Mesodermal cell (in vitro differentiated cells): ENCODE measurements at regions not wholly inside any gene's neighbourhood (a gene's known extent, or its start where the extent isn't known, plus 50 kb on each side); places are given as distances from the start of the nearest gene placed in this dataset.

ENCODE experiments used
- H3K27ac ChIP-seq: 2 replicates; pipeline ENCODE4 v1.7.0; 2013; ENCODE audit warnings: mild to moderate bottlenecking, low read depth, low read length, moderate library complexity; ENCODE audit not compliant: severe bottlenecking
- H3K36me3 ChIP-seq: 2 replicates; pipeline ENCODE4 v1.7.1; 2013; ENCODE audit warnings: mild to moderate bottlenecking, low read length, moderate library complexity; ENCODE audit not compliant: control insufficient read depth, insufficient read depth
- H3K4me1 ChIP-seq: one replicate; pipeline ENCODE4 v1.7.1; 2013; ENCODE audit warnings: mild to moderate bottlenecking, low read length; ENCODE audit not compliant: insufficient read depth, control insufficient read depth, poor library complexity, severe bottlenecking
- H3K4me3 ChIP-seq: 2 replicates; pipeline ENCODE4 v1.7.0; 2013; ENCODE audit warnings: low read length, control low read depth, mild to moderate bottlenecking; ENCODE audit not compliant: insufficient read depth, poor library complexity, severe bottlenecking; ENCODE audit errors: extremely low read depth
- H3K9me3 ChIP-seq: 2 replicates; pipeline ENCODE4 v1.7.1; 2013; ENCODE audit warnings: mild to moderate bottlenecking, low read length, moderate library complexity; ENCODE audit not compliant: control insufficient read depth
- WGBS, 2 experiments: methylation state at CpG; one replicate each; pipeline ENCODE4 v1.1.5; 2013; ENCODE audit warnings: missing lambda C conversion rate in 2 of 2; ENCODE audit not compliant: insufficient coverage in 2 of 2; 5-methylcytosine and 5-hydroxymethylcytosine counted together

DNA sequence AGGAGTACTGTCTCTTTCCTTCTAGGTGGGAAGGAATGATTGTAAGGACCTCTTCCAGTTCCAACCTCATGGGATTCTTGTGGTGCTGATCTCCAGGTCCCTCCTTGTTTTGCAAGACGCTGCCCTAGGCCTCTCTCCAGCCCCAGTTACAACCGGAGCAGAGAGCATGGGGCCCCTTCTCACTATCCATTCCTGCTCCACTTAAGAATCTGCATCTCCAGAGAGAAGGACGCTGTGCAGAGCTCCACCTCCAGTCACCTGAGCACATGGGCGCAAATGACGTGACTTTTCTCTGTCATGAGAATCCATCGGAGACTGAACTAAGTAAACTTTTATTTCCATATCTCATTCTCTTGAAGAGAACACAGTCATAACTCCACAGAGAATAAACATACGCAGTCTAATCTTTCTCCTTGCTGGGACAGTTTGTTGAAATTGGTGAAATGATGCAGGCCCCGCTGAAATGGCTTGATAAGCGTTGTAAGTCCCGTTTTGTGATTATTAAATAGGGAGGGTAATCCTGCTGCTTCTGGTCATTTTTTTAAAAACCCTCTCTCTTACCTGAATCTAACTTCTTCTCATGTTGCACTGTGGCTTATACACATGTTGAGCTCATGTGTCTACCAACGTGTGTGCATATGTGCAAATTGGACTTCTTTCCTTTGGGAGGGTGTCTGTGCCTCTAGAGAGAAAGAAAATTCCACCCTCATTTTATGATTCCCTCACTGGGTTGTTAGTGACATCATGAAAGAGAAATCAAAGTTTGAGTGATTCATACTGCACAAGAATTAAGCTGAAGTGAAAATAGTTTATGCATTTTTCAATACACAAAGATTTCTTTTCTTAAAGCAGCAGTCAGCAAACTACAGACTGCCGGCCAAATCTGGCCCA lies 133.2 kb upstream of the TBX20 start:
- no peaks in the 10 kb centered on the region for H3K4me1 ChIP-seq
- no peaks in the 10 kb centered on the region for H3K9me3 ChIP-seq
- no peaks in the 10 kb centered on the region for H3K36me3 ChIP-seq
- no peak overlapping the region for H3K27ac ChIP-seq
- WGBS, 2 experiments = 73 to 89% methylated on average over 4 to 6 of the region's 12 CpGs
- H3K4me3 ChIP-seq = no peak overlapping the region

DNA sequence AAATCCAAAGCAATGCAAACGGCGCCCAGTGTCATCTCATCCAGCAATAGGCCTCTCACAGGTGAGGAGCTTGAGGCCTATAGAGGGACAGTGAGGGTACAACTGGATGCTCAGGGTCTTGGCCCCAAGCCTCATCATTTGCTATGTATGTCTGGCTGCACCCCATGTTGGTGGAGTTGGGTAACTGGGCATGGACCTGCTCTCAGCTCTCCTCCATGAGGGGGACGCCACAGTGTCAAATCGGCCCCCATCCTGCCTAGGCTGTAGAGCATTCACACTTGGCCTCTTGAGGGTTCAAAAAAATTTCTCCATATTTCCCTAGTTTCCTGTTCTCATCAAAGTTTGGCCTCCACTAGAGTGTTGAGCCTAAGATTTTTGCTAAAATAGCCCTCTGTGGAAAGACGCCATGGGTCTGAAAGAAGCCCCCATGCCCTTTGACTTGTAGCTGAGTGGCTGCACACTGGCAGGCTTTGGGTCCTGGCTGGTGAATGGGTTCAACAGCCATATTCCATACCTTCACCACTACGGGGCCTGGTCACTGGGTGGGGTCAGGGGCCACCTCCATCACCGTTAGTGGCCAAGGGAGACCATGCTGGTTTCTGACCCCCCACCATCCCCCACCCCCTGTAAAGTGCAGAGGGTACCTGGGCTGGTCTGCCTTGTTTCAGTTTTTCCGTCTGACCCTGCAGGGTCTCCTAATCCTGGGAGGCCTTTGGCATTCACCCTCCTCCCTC lies 132.3 kb upstream of the TBX20 start:
- H3K4me3 ChIP-seq = no peak overlapping the region
- H3K4me1 ChIP-seq = no peaks in the 10 kb centered on the region
- 88 to 96% methylated on average over 3 to 5 of the region's 8 CpGs for WGBS, 2 experiments
- no peaks in the 10 kb centered on the region for H3K36me3 ChIP-seq
- no peaks in the 10 kb centered on the region for H3K9me3 ChIP-seq
- H3K27ac ChIP-seq = no peak overlapping the region

DNA sequence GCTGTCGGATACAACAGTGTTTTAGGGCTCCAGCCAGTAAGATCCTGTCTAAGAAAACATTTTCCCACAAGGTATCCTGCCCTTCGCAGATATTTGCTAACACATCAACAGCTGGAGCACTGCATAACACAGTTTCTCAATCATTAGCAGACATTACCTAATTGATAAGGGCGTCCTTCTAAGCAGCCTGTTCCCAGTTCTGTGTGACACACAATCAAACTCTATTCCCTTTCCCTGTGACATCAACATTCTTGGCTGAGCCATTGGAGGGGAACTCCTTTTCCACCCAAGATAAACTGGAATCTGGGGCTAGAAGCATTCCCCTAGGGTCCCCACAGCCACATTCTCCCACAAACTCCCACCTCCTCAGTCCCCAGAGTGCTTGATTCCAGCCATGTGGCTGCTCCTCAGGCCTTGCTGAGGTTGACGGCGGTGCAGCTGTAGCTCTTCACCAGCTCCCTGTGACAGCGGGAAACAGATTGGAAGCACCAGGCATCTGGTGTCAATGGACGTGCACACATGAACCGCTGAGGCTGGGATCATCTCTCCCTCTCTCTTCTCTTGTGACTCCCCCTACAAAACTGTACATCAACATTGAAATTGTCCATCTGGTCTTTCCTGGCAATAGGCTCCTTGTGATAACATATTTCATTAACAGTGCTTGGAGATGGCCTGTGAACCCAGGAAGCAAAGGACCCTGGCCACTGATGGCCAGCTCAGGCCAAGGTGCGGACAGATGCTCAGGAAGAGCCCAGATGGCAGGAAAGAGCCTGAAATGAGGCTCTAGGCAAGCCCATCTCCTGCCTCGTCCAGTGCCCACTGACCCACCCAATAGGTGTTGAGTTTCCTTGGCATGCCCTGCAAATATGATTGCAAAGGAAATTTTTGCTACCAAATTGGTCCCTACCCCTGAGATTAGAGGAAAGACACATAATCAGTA lies 131.1 kb upstream of the TBX20 start:
- Histone ChIP-seq H3K4me3 (no peak overlapping the region), H3K27ac (no peak overlapping the region), H3K9me3 (no peaks in the 10 kb centered on the region), H3K36me3 (no peaks in the 10 kb centered on the region), H3K4me1 (no peaks in the 10 kb centered on the region)
- 93 to 96% methylated on average over 9 of the region's 10 CpGs for WGBS, 2 experiments

DNA sequence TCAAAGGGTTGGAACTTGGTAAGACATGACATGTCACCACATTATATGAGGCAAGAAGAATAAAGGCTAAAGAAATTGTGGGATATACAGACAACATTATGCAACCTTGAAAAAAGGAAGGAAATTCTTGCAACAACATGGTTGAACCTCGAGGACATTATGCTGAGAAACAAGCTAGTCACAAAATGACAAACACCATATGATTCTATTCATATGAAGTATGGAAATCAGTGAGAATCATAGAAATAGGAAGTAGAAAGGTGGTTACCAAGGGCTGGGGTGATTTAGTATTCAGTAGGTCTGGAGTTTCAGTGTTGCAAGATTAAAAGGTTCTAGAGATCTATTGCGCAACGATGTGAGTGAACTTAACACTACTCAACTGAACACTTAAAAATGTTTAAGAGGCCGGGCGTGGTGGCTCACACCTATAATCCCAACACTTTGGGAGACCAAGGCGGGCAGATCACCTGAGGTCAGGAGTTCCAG lies 126.9 kb upstream of the TBX20 start:
- Histone ChIP-seq H3K4me1 (no peaks in the 10 kb centered on the region), H3K36me3 (no peaks in the 10 kb centered on the region), H3K9me3 (no peaks in the 10 kb centered on the region), H3K27ac (no peak overlapping the region), H3K4me3 (no peak overlapping the region)
- 78 to 92% methylated on average over 2 to 6 of the region's 6 CpGs for WGBS, 2 experiments

DNA sequence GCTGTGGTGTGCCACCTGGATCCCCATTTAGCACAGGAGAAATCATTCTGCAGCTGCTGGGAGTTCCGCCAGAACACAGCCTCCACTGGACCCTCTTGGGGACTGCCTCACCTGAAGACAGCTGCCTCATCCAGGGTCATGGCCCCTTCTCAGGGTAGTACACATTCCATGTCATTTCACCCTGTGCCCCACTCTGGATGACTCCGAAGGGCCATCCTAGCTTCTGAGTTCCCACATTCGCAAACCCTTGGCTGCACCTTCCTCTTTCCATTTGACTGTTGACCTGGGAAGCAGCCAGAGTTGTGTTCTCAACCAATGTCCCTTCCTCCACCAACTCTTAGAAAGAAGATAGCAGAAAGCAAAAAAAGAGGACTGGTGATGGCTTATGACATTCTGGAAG lies 125.6 kb upstream of the TBX20 start:
- WGBS, 2 experiments = 94 to 100% methylated on average over 2 to 3 of the region's 3 CpGs
- no peak overlapping the region for H3K27ac ChIP-seq
- no peaks in the 10 kb centered on the region for H3K36me3 ChIP-seq
- H3K9me3 ChIP-seq = peaks cover 1% of the 10 kb centered on the region
- no peaks in the 10 kb centered on the region for H3K4me1 ChIP-seq
- H3K4me3 ChIP-seq = no peak overlapping the region

DNA sequence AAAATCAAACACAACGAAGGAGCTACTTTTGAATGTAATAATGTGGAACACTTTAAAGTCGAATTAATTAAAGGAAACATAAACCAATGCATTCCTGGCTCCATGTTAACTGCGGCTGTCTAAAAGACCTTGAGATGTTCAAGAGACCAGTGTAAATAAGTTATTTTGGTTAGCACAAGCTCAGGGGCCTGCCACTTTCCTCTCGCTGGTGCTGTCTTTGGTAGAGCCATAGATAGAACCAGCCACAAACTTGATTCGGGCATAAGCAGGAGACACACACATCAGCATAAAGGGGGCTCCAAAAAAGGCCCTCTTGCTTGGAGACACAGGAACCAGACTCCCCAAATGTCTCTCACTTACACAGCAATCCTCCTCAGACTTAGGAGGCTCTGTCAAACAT lies 121.6 kb upstream of the TBX20 start:
- WGBS, 2 experiments = 90 to 100% methylated on average over 1 to 5 of the region's 5 CpGs
- Histone ChIP-seq H3K4me1 (no peaks in the 10 kb centered on the region), H3K9me3 (peaks cover 7% of the 10 kb centered on the region), H3K4me3 (no peak overlapping the region), H3K27ac (no peak overlapping the region), H3K36me3 (no peaks in the 10 kb centered on the region)

DNA sequence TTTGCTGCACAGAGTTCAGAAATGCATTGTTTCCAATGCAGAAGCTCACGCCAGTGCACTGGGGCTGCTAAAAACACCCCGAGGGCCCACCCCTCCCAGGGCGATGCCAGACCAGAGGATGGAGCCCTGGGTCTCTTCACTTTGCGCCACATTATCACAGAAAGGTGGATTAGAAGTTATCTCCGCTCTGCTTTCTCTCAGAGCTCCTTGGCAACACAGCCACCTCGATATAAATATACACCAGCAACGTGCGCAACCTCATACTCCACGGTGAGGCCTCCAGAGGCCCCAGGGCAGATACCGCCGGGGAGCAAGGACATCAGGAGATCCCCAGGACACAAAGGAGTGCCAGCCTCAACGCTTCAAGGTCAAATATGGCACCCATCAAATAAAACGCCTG lies 121.0 kb upstream of the TBX20 start:
- peaks cover 7% of the 10 kb centered on the region for H3K9me3 ChIP-seq
- no peaks in the 10 kb centered on the region for H3K36me3 ChIP-seq
- H3K4me1 ChIP-seq = no peaks in the 10 kb centered on the region
- WGBS, 2 experiments = 85 to 93% methylated on average over 8 to 9 of the region's 13 CpGs
- H3K27ac ChIP-seq = no peak overlapping the region
- H3K4me3 ChIP-seq = no peak overlapping the region

DNA sequence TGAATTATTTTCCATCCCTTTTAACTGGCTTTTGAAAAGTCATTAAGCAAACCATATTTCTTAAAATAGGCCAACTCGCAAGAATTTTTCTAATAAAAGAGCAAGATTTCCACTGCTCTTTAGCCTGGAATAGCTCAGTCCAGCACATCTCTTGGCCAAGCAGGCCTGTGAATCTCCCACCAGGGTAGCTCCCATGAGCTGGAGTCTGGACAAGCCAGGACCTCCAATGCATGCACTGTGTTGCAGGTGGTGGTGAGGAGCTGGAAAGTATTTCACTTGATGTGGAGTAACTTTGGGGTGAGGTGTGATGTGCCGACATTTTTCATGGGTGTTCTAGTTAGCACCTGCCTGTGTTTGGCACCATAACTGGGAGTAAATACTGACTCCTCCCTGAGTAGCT lies 117.3 kb upstream of the TBX20 start:
- no peak overlapping the region for H3K27ac ChIP-seq
- H3K4me3 ChIP-seq = no peak overlapping the region
- peaks cover 7% of the 10 kb centered on the region for H3K9me3 ChIP-seq
- no peaks in the 10 kb centered on the region for H3K36me3 ChIP-seq
- WGBS, 2 experiments = 95 to 100% methylated on average over 2 of the region's 2 CpGs
- peaks cover under 1% of the 10 kb centered on the region for H3K4me1 ChIP-seq

DNA sequence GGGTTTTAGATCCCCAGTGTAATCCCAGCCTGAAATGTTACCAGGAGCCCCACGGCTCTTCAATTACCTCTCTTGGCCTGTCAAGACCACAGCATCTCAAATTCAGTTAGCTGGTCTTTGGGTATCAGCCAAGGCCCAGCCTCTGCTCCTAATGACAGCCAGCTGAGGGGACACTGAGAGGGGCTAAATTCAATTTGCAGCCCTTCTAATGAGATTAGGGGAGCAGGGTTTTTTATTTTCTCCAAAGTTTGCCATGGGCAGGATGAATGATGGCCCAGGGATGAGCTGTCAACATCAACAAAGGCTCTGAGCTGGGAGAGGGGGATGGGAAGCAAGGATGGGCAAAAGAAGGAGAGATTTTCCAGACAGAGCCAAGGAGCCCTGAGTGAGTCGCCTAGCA lies 116.8 kb upstream of the TBX20 start:
- Histone ChIP-seq H3K36me3 (no peaks in the 10 kb centered on the region), H3K9me3 (peaks cover 7% of the 10 kb centered on the region), H3K27ac (no peak overlapping the region), H3K4me1 (peaks cover 4% of the 10 kb centered on the region), H3K4me3 (no peak overlapping the region)
- 90 to 100% methylated on average over 1 to 2 of the region's 2 CpGs for whole genome bisulfite sequencing, 2 experiments
